Uterus (tissue), 3 donors: ENCODE measurements at regions not wholly inside any gene's neighbourhood (a gene's known extent, or its start where the extent isn't known, plus 50 kb on each side); places are given as distances from the start of the nearest gene placed in this dataset.

ENCODE experiments used
- DNase-seq, 2 donors: peaks; one replicate each; pipeline ENCODE4 v3.0.0-alpha.2; 2019 to 2020
- H3K27ac ChIP-seq, 2 donors: fragments of 200-600 bp; sonication (generic); 1 replicate in 1 of 2; 2 replicates in 1 of 2; pipeline ENCODE4 v1.5.1; 2016 to 2018
- H3K27me3 ChIP-seq, 2 donors: fragments of 200-600 bp; sonication (generic); one replicate each; pipeline ENCODE4 v1.5.1; 2018 to 2019; ENCODE audit warnings: control low read depth in 1 of 2
- H3K36me3 ChIP-seq, 2 donors: fragments of 200-600 bp; sonication (generic); one replicate each; pipeline ENCODE4 v1.5.1; 2019; ENCODE audit warnings: control low read depth in 1 of 2
- H3K4me1 ChIP-seq, 2 donors: fragments of 200-600 bp; sonication (generic); one replicate each; pipeline ENCODE4 v1.5.1; 2018 to 2019; ENCODE audit warnings: control low read depth in 1 of 2
- H3K4me3 ChIP-seq, 2 donors: fragments of 200-600 bp; sonication (generic); 1 replicate in 1 of 2; 2 replicates in 1 of 2; pipeline ENCODE4 v1.5.1; 2018 to 2019; ENCODE audit warnings: mild to moderate bottlenecking in 1 of 2
- H3K9me3 ChIP-seq, 2 donors: fragments of 200-600 bp; sonication (generic); one replicate each; pipeline ENCODE4 v1.5.1; 2019; ENCODE audit warnings: control low read depth in 1 of 2
- CTCF ChIP-seq, 4 experiments: fragments of 200-600 bp in 2 of 4; fragments of 450-650 bp in 2 of 4; sonication (generic) in 2 of 4; IDR thresholded peaks; one replicate each; pipeline ENCODE4 v1.5.1; 2016 to 2019; ENCODE audit warnings: antibody characterized with exemption in 4 of 4, mild to moderate bottlenecking in 2 of 4, moderate library complexity in 1 of 4
- POLR2A ChIP-seq, 2 donors: fragments of 450-650 bp; IDR thresholded peaks; one replicate each; pipeline ENCODE4 v1.6.1; 2016; ENCODE audit warnings: antibody characterized with exemption in 2 of 2, mild to moderate bottlenecking in 1 of 2, moderate library complexity in 1 of 2
- intact Hi-C: fragments of 100-400 bp; cut with DNase I; formaldehyde crosslinking; loops from one replicate; pipeline ENCODE4 v1.15.1; 2023; ENCODE audit warnings: low total_unique reads
- donor health status: DM: yes; HTN: yes; CAD: no.

DNA sequence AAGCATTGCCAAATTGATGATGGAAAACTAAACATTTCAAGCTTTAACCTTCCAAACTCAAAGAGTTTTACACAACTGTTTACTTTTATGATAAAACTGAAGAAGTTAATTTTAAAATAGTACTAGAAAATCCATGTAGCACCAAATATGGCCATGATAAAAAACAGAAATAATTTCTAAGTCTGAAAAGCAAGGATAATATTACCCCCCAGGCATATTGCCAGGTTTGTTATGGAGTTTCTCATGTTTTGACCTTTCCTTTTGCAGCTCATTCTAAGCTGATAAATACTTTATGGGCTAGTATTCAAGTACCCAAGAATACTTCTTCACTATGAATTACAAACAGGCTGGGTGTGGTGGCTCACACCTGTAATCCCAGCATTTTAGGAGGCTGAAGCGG, 209.9 kb upstream of the ZFP64 start:
- H3K27ac ChIP-seq = no peak overlapping the region
- no peak for DNase-seq
- no peaks in the 10 kb centered on the region for H3K4me1 ChIP-seq
- intact Hi-C loops = no loop called here
- no peak overlapping the region for H3K4me3 ChIP-seq
- TF ChIP-seq CTCF (IDR thresholded peaks at IDR 0.05) (no peak), POLR2A (IDR thresholded peaks at IDR 0.05) (no peak)
- H3K27me3 ChIP-seq = no peaks in the 10 kb centered on the region
- H3K9me3 ChIP-seq = no peaks in the 10 kb centered on the region
- no peaks in the 10 kb centered on the region for H3K36me3 ChIP-seq

DNA sequence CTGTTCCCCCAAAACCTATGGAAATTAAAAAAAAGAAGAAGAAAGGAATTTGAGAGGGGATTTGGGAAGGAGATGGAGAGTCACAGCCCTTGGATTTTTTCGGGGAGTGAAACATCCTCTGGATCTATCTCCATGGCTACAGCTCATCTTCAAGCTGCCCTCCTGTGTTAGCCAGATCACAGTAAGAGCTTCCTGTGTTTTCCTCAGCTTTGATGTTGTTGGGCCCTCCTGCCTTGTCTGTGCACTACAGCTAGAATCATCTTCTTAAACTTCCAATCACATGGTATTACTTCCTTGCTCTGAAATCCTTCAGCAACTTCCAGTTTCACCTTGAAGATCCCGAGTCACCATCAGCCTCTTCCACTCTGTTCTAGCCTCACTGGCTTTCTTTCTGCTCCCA, 207.8 kb upstream of the ZFP64 start:
- Histone ChIP-seq H3K4me1 (no peaks in the 10 kb centered on the region), H3K9me3 (no peaks in the 10 kb centered on the region), H3K27ac (no peak overlapping the region), H3K36me3 (no peaks in the 10 kb centered on the region), H3K4me3 (no peak overlapping the region), H3K27me3 (no peaks in the 10 kb centered on the region)
- intact Hi-C loops = no loop called here
- DNase-seq = no peak
- TF ChIP-seq POLR2A (IDR thresholded peaks at IDR 0.05) = no peak

- intact Hi-C loops = no loop called here
- TF ChIP-seq CTCF (IDR thresholded peaks at IDR 0.05) (no peak), POLR2A (IDR thresholded peaks at IDR 0.05) (no peak)
- no peaks in the 10 kb centered on the region for H3K4me1 ChIP-seq
Measured at GRCh38 chr20:52389606-52390005, 198.0 kb upstream of the ZFP64 start.

GRCh38 chr20:52383995-52384621, 192.5 kb upstream of the ZFP64 start:
- H3K4me3 ChIP-seq = no peak overlapping the region
- no peaks in the 10 kb centered on the region for H3K9me3 ChIP-seq
- no peak overlapping the region for H3K27ac ChIP-seq
- TF ChIP-seq CTCF (IDR thresholded peaks at IDR 0.05) (no peak), POLR2A (IDR thresholded peaks at IDR 0.05) (no peak)
- H3K27me3 ChIP-seq = no peaks in the 10 kb centered on the region
- no peak for DNase-seq
- no peaks in the 10 kb centered on the region for H3K4me1 ChIP-seq
- H3K36me3 ChIP-seq = no peaks in the 10 kb centered on the region
- intact Hi-C loops = no loop called here

More at GRCh38 chr20:52389606-52390005, 198.0 kb upstream of the ZFP64 start:
- Histone ChIP-seq H3K27ac (no peak overlapping the region), H3K27me3 (no peaks in the 10 kb centered on the region), H3K9me3 (no peaks in the 10 kb centered on the region), H3K36me3 (no peaks in the 10 kb centered on the region), H3K4me3 (no peak overlapping the region)
- DNase-seq = no peak

- Histone ChIP-seq H3K27ac (no peak overlapping the region), H3K9me3 (no peaks in the 10 kb centered on the region), H3K36me3 (no peaks in the 10 kb centered on the region), H3K27me3 (no peaks in the 10 kb centered on the region), H3K4me3 (no peak overlapping the region), H3K4me1 (no peaks in the 10 kb centered on the region)
- intact Hi-C loops = no loop called here
- TF ChIP-seq CTCF (IDR thresholded peaks at IDR 0.05) = no peak
- no peak for TF ChIP-seq POLR2A (IDR thresholded peaks at IDR 0.05)
- no peak for DNase-seq
Measured at GRCh38 chr20:52382933-52383332, 191.4 kb upstream of the ZFP64 start.
